ENCODE measurements at regions not wholly inside any gene's neighbourhood (a gene's known extent, or its start where the extent isn't known, plus 50 kb on each side); places are given as distances from the start of the nearest gene placed in this dataset.
"Not testable (repeated sequence)": the region's sequence is repeated elsewhere in the genome, so short reads cannot be mapped to it uniquely, and the experiment has no call there.

- no peak for DNase-seq (ENCODE audit: extremely low read depth, low read depth)
- no peak for TF ChIP-seq CTCF (IDR thresholded peaks at IDR 0.05; ENCODE audit: low read depth, low read length, missing control alignments)
- H3K4me3 ChIP-seq (replicated peaks; ENCODE audit: low read depth, low read length) = no peak overlapping the region
These were observed 1103.2 kb upstream of the ALCAM start for GRCh38 chr3:104263477-104263876.

GRCh38 chr3:104266219-104266618 lies 1100.5 kb upstream of the ALCAM start:
- DNase-seq (ENCODE audit: extremely low read depth, low read depth) = not testable (repeated sequence)

GRCh38 chr3:104269771-104270170 lies 1096.9 kb upstream of the ALCAM start:
- H3K4me3 ChIP-seq (replicated peaks; ENCODE audit: low read depth, low read length) = no peak overlapping the region
- no peak for DNase-seq (ENCODE audit: extremely low read depth, low read depth)
- no peak for TF ChIP-seq CTCF (IDR thresholded peaks at IDR 0.05; ENCODE audit: low read depth, low read length, missing control alignments)

More at GRCh38 chr3:104266219-104266618, 1100.5 kb upstream of the ALCAM start:
- H3K4me3 ChIP-seq (replicated peaks; ENCODE audit: low read depth, low read length) = not testable (repeated sequence)

- DNase-seq (ENCODE audit: extremely low read depth, low read depth) = peak; percentile 1
- H3K4me3 ChIP-seq (replicated peaks; ENCODE audit: low read depth, low read length) = no peak overlapping the region
- peak; percentile 43 for TF ChIP-seq CTCF (IDR thresholded peaks at IDR 0.05; ENCODE audit: low read depth, low read length, missing control alignments)
These were observed 1093.6 kb upstream of the ALCAM start for GRCh38 chr3:104273046-104273649.

GRCh38 chr3:104275199-104275598 lies 1091.5 kb upstream of the ALCAM start:
- DNase-seq (ENCODE audit: extremely low read depth, low read depth) = no peak
- TF ChIP-seq CTCF (IDR thresholded peaks at IDR 0.05; ENCODE audit: low read depth, low read length, missing control alignments) = no peak
- H3K4me3 ChIP-seq (replicated peaks; ENCODE audit: low read depth, low read length) = no peak overlapping the region

- peak; percentile 0 for DNase-seq (ENCODE audit: extremely low read depth, low read depth)
- no peak for TF ChIP-seq CTCF (IDR thresholded peaks at IDR 0.05; ENCODE audit: low read depth, low read length, missing control alignments)
- H3K4me3 ChIP-seq (replicated peaks; ENCODE audit: low read depth, low read length) = no peak overlapping the region
These were observed 1087.1 kb upstream of the ALCAM start for GRCh38 chr3:104279617-104280016.

- H3K4me3 ChIP-seq (replicated peaks; ENCODE audit: low read depth, low read length) = no peak overlapping the region
- no peak for DNase-seq (ENCODE audit: extremely low read depth, low read depth)
- TF ChIP-seq CTCF (IDR thresholded peaks at IDR 0.05; ENCODE audit: low read depth, low read length, missing control alignments) = no peak
These were observed 1085.0 kb upstream of the ALCAM start for GRCh38 chr3:104281713-104282112.

Measured in HFF-Myc (cell line).